Left ventricle myocardium inferior (tissue), 1 donor: ENCODE measurements at regions not wholly inside any gene's neighbourhood (a gene's known extent, or its start where the extent isn't known, plus 50 kb on each side); places are given as distances from the start of the nearest gene placed in this dataset.
"Not testable (repeated sequence)": the region's sequence is repeated elsewhere in the genome, so short reads cannot be mapped to it uniquely, and the experiment has no call there.

Source experiments
- DNase-seq: peaks from one replicate; pipeline ENCODE4 v3.0.0-alpha.2; 2020
- H3K27ac ChIP-seq: fragments of 200-600 bp; replicated peaks from 2 replicates; pipeline ENCODE4 v1.8.0; 2021
- H3K27me3 ChIP-seq: fragments of 200-600 bp; 2 replicates; pipeline ENCODE4 v1.8.0; 2021; ENCODE audit warnings: low read depth
- H3K36me3 ChIP-seq: fragments of 200-600 bp; 2 replicates; pipeline ENCODE4 v1.8.0; 2021
- H3K4me1 ChIP-seq: fragments of 200-600 bp; 2 replicates; pipeline ENCODE4 v1.8.0; 2021
- H3K4me3 ChIP-seq: fragments of 200-600 bp; 2 replicates; pipeline ENCODE4 v1.8.0; 2021; ENCODE audit warnings: mild to moderate bottlenecking, moderate library complexity
- H3K9me3 ChIP-seq: fragments of 200-600 bp; replicated peaks from 2 replicates; pipeline ENCODE4 v1.8.0; 2021
- intact Hi-C: fragments of 100-400 bp; cut with micrococcal nuclease; formaldehyde crosslinking; loops from one replicate; pipeline ENCODE4 v1.11.0; 2022
- TF ChIP-seq, protein P1 (sequence below): fragments of 200-600 bp; IDR thresholded peaks from 2 replicates; pipeline ENCODE4 v1.8.0; 2021; ENCODE audit warnings: antibody characterized with exemption, mild to moderate bottlenecking, borderline replicate concordance
- donor health status: DM: no; HTN: yes; CAD: no; lungs with severe emphysema.

DNA sequence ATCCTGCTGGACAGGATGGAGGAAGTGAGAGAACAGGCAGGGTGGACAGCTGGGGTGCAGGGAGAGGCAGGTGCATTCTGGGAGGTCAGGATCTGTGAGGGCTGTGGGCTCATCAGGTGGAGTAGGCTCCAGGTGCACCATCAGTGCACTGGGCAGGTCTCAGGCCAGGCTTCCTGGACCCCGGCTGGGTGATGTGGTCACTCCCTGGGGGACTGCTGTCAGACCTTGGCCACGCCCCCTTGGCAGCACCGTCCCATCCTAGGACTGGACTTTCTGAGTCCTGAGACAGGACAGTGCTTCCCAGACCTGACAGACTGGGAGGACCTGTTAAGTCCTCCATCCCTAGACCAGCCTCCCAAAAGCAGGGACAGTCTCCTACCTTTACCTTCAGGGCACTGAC, 626.7 kb upstream of the DEFB115 start:
- Histone ChIP-seq H3K27me3 (no peaks in the 10 kb centered on the region), H3K4me1 (no peaks in the 10 kb centered on the region), H3K27ac (no peak overlapping the region), H3K9me3 (no peaks in the 10 kb centered on the region), H3K36me3 (no peaks in the 10 kb centered on the region), H3K4me3 (no peak overlapping the region)
- DNase-seq, result no peak
- intact Hi-C loops, result no loop called here
- TF ChIP-seq, protein P1, sequence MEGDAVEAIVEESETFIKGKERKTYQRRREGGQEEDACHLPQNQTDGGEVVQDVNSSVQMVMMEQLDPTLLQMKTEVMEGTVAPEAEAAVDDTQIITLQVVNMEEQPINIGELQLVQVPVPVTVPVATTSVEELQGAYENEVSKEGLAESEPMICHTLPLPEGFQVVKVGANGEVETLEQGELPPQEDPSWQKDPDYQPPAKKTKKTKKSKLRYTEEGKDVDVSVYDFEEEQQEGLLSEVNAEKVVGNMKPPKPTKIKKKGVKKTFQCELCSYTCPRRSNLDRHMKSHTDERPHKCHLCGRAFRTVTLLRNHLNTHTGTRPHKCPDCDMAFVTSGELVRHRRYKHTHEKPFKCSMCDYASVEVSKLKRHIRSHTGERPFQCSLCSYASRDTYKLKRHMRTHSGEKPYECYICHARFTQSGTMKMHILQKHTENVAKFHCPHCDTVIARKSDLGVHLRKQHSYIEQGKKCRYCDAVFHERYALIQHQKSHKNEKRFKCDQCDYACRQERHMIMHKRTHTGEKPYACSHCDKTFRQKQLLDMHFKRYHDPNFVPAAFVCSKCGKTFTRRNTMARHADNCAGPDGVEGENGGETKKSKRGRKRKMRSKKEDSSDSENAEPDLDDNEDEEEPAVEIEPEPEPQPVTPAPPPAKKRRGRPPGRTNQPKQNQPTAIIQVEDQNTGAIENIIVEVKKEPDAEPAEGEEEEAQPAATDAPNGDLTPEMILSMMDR, result no peak

DNA sequence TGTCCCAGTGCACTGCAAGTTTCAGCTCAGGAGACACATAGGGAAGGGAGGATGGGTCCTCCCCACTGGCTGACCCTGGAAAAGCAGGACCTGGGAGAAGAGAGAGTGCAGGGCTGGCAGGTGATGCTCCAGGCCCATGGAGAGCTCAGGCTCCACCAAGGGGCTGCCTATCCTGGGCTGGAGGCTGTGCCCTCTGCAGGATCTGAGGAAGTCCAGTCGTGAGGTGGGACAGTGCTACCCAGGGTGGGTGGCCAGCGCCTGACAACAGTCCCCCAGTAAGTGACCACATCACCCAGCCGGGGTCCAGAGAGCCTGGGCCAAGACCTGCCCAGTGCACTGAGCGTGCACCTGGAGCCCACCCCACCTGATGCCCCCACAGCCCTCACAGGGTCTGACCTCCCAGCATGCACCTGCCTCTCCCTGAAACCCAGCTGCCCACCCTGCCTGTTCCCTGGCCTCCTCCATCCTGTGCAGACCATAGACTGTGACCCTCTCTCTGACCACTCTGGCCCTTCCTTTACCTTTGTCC, 626.1 kb upstream of the DEFB115 start:
- intact Hi-C loops, H3K4me3 ChIP-seq, H3K9me3 ChIP-seq, H3K4me1 ChIP-seq, DNase-seq, H3K36me3 ChIP-seq, H3K27me3 ChIP-seq, H3K27ac ChIP-seq: not testable (repeated sequence)

DNA sequence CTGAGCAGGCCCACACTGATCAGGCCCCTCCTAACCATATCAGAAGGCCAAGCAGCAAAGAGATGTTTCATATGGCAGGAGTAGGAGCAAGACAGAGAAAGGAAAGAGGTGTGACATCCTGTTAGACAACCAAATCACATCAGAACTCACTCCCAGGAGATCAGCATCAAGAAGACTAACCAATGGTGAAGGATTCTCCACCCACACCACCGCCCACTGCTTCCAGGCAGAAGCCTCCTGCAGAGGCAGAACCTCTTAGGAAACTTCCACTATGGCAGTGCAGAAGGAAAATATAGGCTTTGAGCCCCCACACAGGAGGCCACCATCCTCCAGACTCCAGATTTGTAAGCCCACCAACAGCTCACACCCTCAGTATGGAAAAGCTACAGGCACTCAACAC, 624.7 kb upstream of the DEFB115 start:
- H3K4me1 ChIP-seq, H3K4me3 ChIP-seq, DNase-seq, H3K36me3 ChIP-seq, H3K9me3 ChIP-seq, H3K27me3 ChIP-seq, intact Hi-C loops, H3K27ac ChIP-seq: not testable (repeated sequence)

GRCh38 chr20:30641522-30641921, 615.9 kb upstream of the DEFB115 start:
- H3K27ac ChIP-seq, H3K9me3 ChIP-seq, H3K4me1 ChIP-seq, H3K4me3 ChIP-seq, H3K36me3 ChIP-seq, H3K27me3 ChIP-seq, DNase-seq, intact Hi-C loops: not testable (repeated sequence)

DNA sequence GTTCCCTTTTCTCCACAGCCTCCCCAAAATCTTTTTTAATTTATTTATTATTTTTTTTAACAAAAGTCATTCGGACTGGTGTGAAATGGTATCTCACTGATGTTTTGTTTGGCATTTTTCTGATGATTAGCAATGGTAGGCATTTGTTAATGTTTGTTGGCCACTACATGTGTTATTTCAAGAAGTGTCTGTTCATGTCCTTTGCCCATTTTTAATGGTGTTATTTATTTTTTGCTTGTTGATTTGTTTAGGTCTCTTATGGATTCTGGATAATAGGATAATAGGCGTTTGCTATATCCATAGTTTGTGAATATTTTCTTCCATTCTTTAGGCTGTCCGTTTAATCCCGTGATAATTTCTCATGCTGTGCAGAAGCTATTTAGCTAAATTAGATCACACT, 596.5 kb upstream of the DEFB115 start:
- H3K4me3 ChIP-seq, H3K27ac ChIP-seq, H3K27me3 ChIP-seq, DNase-seq, intact Hi-C loops, H3K36me3 ChIP-seq, H3K4me1 ChIP-seq: not testable (repeated sequence)
- H3K9me3 ChIP-seq, result peaks cover 16% of the 10 kb centered on the region

GRCh38 chr20:30668418-30668817, 589.0 kb upstream of the DEFB115 start:
- H3K9me3 ChIP-seq, H3K27me3 ChIP-seq, DNase-seq, intact Hi-C loops, H3K4me1 ChIP-seq, H3K4me3 ChIP-seq, H3K36me3 ChIP-seq, H3K27ac ChIP-seq: not testable (repeated sequence)

DNA sequence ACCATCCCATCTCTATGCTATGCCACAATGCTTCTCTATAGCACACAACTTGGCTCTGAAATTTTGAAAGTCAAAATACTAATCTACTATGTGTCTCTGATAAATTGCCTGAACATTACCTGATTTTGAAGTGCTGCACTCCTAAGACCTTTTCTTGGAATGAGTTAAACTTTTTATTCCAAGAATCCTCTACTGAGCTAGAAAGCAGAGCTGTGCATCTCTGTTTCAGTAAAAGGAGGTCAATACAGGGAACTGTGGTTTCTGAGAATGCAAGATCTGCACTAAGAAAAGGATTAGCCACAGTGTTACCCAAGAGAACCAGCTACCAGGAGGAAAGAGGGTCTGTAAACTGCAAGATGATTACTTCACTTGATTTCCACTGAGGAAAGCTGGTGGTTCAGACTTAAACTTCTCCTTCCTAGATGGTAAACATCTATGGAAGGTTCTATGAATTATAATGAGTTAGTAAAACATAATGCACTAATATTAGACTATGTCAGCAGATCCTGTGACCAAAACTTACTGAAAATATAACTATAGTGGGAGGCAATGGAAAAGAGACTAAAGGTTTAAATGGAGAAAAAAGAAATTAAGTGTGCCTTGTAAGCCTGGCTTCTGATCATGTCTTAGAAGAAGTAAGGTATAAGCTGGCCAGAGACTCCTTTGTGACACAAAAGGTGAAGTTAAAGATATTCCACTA, 588.0 kb upstream of the DEFB115 start:
- H3K4me1 ChIP-seq, H3K27me3 ChIP-seq, H3K4me3 ChIP-seq, DNase-seq, H3K9me3 ChIP-seq, intact Hi-C loops, H3K27ac ChIP-seq, H3K36me3 ChIP-seq: not testable (repeated sequence)

- H3K27me3 ChIP-seq, H3K36me3 ChIP-seq, H3K4me3 ChIP-seq, H3K27ac ChIP-seq, H3K4me1 ChIP-seq, intact Hi-C loops, DNase-seq, H3K9me3 ChIP-seq: not testable (repeated sequence)
Measured at GRCh38 chr20:30671120-30671519, 586.3 kb upstream of the DEFB115 start.

- H3K27ac ChIP-seq, H3K36me3 ChIP-seq, intact Hi-C loops, H3K27me3 ChIP-seq, H3K4me3 ChIP-seq, H3K9me3 ChIP-seq, DNase-seq, H3K4me1 ChIP-seq: not testable (repeated sequence)
Measured at GRCh38 chr20:30675988-30676564, 581.4 kb upstream of the DEFB115 start.

GRCh38 chr20:30682236-30682635, 575.2 kb upstream of the DEFB115 start:
- H3K36me3 ChIP-seq, DNase-seq, H3K9me3 ChIP-seq, H3K4me1 ChIP-seq, H3K27me3 ChIP-seq, intact Hi-C loops, H3K27ac ChIP-seq, H3K4me3 ChIP-seq: not testable (repeated sequence)

- H3K27me3 ChIP-seq, H3K4me3 ChIP-seq, DNase-seq, intact Hi-C loops, H3K36me3 ChIP-seq, H3K9me3 ChIP-seq, H3K4me1 ChIP-seq, H3K27ac ChIP-seq: not testable (repeated sequence)
Measured at GRCh38 chr20:30712861-30713260, 544.6 kb upstream of the DEFB115 start.

DNA sequence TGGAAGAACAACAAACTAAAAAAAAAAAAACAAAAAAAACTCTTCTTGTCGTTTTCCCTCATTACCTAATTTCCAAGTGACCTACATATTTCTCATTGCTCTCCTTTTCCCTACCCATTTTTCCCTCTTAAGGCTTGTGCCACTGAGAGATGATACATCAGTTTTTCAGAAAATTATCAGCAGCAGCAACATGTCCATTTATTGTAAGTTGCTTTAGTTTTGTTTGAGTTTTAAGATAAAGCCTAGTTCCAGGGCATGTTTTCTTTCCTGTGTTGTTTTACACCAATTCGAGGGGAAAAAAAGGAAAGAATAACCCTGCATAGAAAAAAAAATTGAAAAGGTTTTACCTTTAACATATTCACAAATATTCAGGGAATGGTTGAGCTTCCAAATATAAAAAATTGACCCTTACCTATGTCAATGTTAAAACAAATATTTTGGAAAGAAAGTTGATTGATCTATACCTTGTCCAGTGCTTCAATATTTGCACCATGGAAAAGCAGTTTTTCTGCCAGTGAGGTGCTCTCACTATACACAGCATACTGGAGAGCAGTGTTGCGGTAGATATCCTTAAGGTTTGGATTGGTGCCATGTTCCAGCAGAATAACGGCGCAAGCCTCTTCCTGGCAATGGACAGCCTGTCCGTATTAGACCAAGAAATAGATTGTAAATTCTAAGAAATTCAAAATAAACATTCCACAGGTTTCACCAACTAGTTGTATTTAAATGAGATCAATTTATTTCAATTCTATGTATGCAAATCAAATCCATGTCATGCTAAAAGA, 537.9 kb upstream of the DEFB115 start:
- not testable (repeated sequence) for H3K4me3 ChIP-seq

More for the DNA sequence above, 537.9 kb upstream of the DEFB115 start:
- intact Hi-C loops, H3K4me1 ChIP-seq, DNase-seq, H3K27ac ChIP-seq, H3K9me3 ChIP-seq, H3K36me3 ChIP-seq: not testable (repeated sequence)
- H3K27me3 ChIP-seq, result peaks cover 16% of the 10 kb centered on the region
